Esophagus muscularis mucosa (tissue), 3 donors: ENCODE measurements at regions not wholly inside any gene's neighbourhood (a gene's known extent, or its start where the extent isn't known, plus 50 kb on each side); places are given as distances from the start of the nearest gene placed in this dataset.

Source experiments
- CTCF ChIP-seq, 3 experiments: fragments of 200-600 bp in 2 of 3; fragments of 450-650 bp in 1 of 3; sonication (generic) in 2 of 3; IDR thresholded peaks; one replicate each; pipeline ENCODE4 v1.5.1; 2017 to 2019; ENCODE audit warnings: antibody characterized with exemption in 3 of 3, mild to moderate bottlenecking in 2 of 3, moderate library complexity in 1 of 3
- POLR2A ChIP-seq: fragments of 450-650 bp; IDR thresholded peaks from one replicate; pipeline ENCODE4 v1.6.1; 2017; ENCODE audit warnings: antibody characterized with exemption, moderate library complexity, mild to moderate bottlenecking, low read depth
- POLR2AphosphoS5 ChIP-seq, 2 donors: sonication (generic); formaldehyde crosslinking; IDR thresholded peaks; one replicate each; pipeline ENCODE4 v1.6.1; 2017; ENCODE audit warnings: antibody characterized with exemption in 2 of 2

- TF ChIP-seq CTCF (IDR thresholded peaks at IDR 0.05) (no peak), POLR2A (no peak), POLR2AphosphoS5 (IDR thresholded peaks at IDR 0.05) (no peak)
Observed at GRCh38 chr4:36467670-36468069, 186.3 kb downstream of the DTHD1 start.
